ENCODE measurements at regions not wholly inside any gene's neighbourhood (a gene's known extent, or its start where the extent isn't known, plus 50 kb on each side); places are given as distances from the start of the nearest gene placed in this dataset.
"Not testable (repeated sequence)": the region's sequence is repeated elsewhere in the genome, so short reads cannot be mapped to it uniquely, and the experiment has no call there.

DNA sequence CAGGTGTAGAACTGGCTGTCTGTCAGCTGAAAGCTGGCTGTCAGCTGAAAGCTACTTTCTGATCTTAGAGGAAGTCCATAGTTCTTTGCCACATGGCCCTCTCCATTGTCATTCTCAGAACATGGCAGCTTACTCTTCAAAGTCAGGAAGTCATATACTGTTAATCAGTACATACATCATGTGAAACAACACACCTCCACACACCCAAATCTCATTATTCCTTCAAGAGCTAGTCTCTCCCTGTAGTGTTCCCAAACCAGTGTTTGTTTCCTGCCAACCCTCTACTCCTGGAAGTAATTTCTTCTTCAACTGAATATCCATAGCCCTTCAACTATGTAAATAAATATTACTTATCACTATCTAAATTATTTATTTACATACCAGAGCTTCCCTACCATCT lies 58.9 kb downstream of the OR5AK2 start:
- Histone ChIP-seq H3K4me1 (ENCODE audit: insufficient read depth) (no peaks in the 10 kb centered on the region), H3K36me3 (ENCODE audit: insufficient read depth) (no peaks in the 10 kb centered on the region)

GRCh38 chr11:57049749-57050148 lies 61.0 kb downstream of the OR5AK2 start:
- 62% methylated on average over 4 of the region's 4 CpGs for WGBS
- no peak overlapping the region for H3K27ac ChIP-seq (ENCODE audit: low read depth)
- no peak for DNase-seq (ENCODE audit: extremely low spot score)
- no peak overlapping the region for H3K4me3 ChIP-seq (ENCODE audit: low read depth, low read length)
- no peaks in the 10 kb centered on the region for H3K36me3 ChIP-seq (ENCODE audit: insufficient read depth)
- no peaks in the 10 kb centered on the region for H3K4me1 ChIP-seq (ENCODE audit: insufficient read depth)

More for the DNA sequence above, 58.9 kb downstream of the OR5AK2 start:
- DNase-seq (ENCODE audit: extremely low spot score), result no peak
- H3K27ac ChIP-seq (ENCODE audit: low read depth), result no peak overlapping the region
- no peak overlapping the region for H3K4me3 ChIP-seq (ENCODE audit: low read depth, low read length)

DNA sequence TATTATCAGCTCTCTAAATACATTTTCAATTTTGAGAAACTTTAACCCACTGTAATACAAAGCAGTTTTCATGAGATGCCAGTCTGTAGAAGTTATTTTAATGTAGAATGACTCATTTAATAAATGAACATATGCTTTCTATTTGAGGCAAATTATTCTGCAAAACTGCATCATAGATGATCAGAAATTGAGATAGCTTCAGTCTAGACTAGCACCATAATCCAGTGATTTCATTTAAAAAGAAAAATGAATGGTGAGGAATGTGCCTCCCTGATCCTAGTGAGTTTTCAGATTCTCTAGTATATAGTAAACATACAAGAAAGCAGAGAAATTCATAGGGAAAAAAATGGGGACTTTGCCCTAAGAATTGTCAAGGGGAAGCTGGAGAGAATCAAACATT lies 66.1 kb downstream of the OR5AK2 start:
- no peak for DNase-seq (ENCODE audit: extremely low spot score)
- Histone ChIP-seq H3K36me3 (ENCODE audit: insufficient read depth) (no peaks in the 10 kb centered on the region), H3K4me3 (ENCODE audit: low read depth, low read length) (no peak overlapping the region), H3K4me1 (ENCODE audit: insufficient read depth) (no peaks in the 10 kb centered on the region), H3K27ac (ENCODE audit: low read depth) (no peak overlapping the region)

GRCh38 chr11:57055744-57056143 lies 67.0 kb downstream of the OR5AK2 start:
- H3K36me3 ChIP-seq (ENCODE audit: insufficient read depth), result no peaks in the 10 kb centered on the region
- H3K4me3 ChIP-seq (ENCODE audit: low read depth, low read length), result no peak overlapping the region
- WGBS, result 95% methylated on average over 2 of the region's 2 CpGs
- DNase-seq (ENCODE audit: extremely low spot score), result no peak
- no peak overlapping the region for H3K27ac ChIP-seq (ENCODE audit: low read depth)
- no peaks in the 10 kb centered on the region for H3K4me1 ChIP-seq (ENCODE audit: insufficient read depth)

- WGBS, result 39% methylated on average over 3 of the region's 3 CpGs
Observed at GRCh38 chr11:57056735-57057134, 68.0 kb downstream of the OR5AK2 start.

DNA sequence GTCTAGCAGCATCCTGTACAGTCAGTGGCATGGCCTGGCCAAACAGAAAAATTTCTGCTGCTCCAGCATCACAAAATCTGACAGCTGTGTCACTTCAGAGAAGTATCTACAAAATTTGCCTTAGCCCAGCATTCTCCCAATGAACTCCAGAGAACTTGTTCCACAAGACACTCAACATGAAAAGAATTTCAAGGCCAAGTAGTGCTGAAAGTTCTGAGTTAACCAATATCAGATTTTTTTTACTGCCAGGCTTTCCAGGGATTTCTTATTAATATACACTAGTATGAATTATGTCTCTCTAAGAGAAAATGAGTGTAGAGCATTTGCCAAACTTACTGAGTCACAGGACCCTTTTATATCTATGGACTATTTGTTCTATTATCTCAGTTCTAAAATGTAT lies 68.8 kb downstream of the OR5AK2 start:
- DNase-seq (ENCODE audit: extremely low spot score), result no peak
- H3K4me3 ChIP-seq (ENCODE audit: low read depth, low read length), result no peak overlapping the region
- no peaks in the 10 kb centered on the region for H3K36me3 ChIP-seq (ENCODE audit: insufficient read depth)
- H3K4me1 ChIP-seq (ENCODE audit: insufficient read depth), result no peaks in the 10 kb centered on the region
- no peak overlapping the region for H3K27ac ChIP-seq (ENCODE audit: low read depth)

More at GRCh38 chr11:57056735-57057134, 68.0 kb downstream of the OR5AK2 start:
- DNase-seq (ENCODE audit: extremely low spot score), result no peak
- no peaks in the 10 kb centered on the region for H3K4me1 ChIP-seq (ENCODE audit: insufficient read depth)
- H3K27ac ChIP-seq (ENCODE audit: low read depth), result no peak overlapping the region
- H3K36me3 ChIP-seq (ENCODE audit: insufficient read depth), result no peaks in the 10 kb centered on the region
- H3K4me3 ChIP-seq (ENCODE audit: low read depth, low read length), result no peak overlapping the region

- H3K27ac ChIP-seq (ENCODE audit: low read depth); H3K36me3 ChIP-seq (ENCODE audit: insufficient read depth); H3K4me3 ChIP-seq (ENCODE audit: low read depth, low read length); DNase-seq (ENCODE audit: extremely low spot score); H3K4me1 ChIP-seq (ENCODE audit: insufficient read depth): not testable (repeated sequence)
- 84% methylated on average over 7 of the region's 7 CpGs for WGBS
Observed at GRCh38 chr11:57062957-57063356, 74.2 kb downstream of the OR5AK2 start.

DNA sequence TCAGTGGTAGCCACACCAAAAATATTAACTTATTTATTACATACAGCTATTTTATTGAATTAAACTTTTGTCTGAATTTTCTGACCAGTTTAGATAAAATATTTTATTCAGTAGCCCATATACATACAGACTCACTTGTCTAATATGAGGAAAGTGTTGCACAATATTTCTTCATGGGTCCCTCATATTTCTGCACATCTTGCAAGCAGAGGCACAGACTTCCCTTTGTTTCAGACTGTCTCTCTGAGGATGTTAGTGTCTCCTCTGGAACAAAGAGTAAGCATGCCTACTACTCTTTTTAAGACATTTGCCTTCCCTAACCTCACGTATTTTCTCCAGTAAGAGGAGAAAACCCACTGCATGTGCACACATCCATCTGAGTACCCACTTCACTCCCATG lies 81.2 kb downstream of the OR5AK2 start:
- no peak for DNase-seq (ENCODE audit: extremely low spot score)
- Histone ChIP-seq H3K4me1 (ENCODE audit: insufficient read depth) (no peaks in the 10 kb centered on the region), H3K27ac (ENCODE audit: low read depth) (no peak overlapping the region), H3K36me3 (ENCODE audit: insufficient read depth) (no peaks in the 10 kb centered on the region), H3K4me3 (ENCODE audit: low read depth, low read length) (no peak overlapping the region)
- 75% methylated on average over 1 of the region's 1 CpG for WGBS

- Histone ChIP-seq H3K27ac (ENCODE audit: low read depth) (no peak overlapping the region), H3K36me3 (ENCODE audit: insufficient read depth) (no peaks in the 10 kb centered on the region), H3K4me3 (ENCODE audit: low read depth, low read length) (no peak overlapping the region), H3K4me1 (ENCODE audit: insufficient read depth) (no peaks in the 10 kb centered on the region)
- DNase-seq (ENCODE audit: extremely low spot score), result no peak
Observed at GRCh38 chr11:57071829-57072228, 83.1 kb downstream of the OR5AK2 start.

GRCh38 chr11:57072640-57073039 lies 83.9 kb downstream of the OR5AK2 start:
- Histone ChIP-seq H3K36me3 (ENCODE audit: insufficient read depth) (no peaks in the 10 kb centered on the region), H3K4me1 (ENCODE audit: insufficient read depth) (no peaks in the 10 kb centered on the region), H3K27ac (ENCODE audit: low read depth) (no peak overlapping the region), H3K4me3 (ENCODE audit: low read depth, low read length) (no peak overlapping the region)
- DNase-seq (ENCODE audit: extremely low spot score), result no peak

- Histone ChIP-seq H3K4me1 (ENCODE audit: insufficient read depth) (no peaks in the 10 kb centered on the region), H3K36me3 (ENCODE audit: insufficient read depth) (no peaks in the 10 kb centered on the region), H3K27ac (ENCODE audit: low read depth) (no peak overlapping the region), H3K4me3 (ENCODE audit: low read depth, low read length) (no peak overlapping the region)
- no peak for DNase-seq (ENCODE audit: extremely low spot score)
- 81% methylated on average over 3 of the region's 3 CpGs for WGBS
Observed at GRCh38 chr11:57073128-57073527, 84.4 kb downstream of the OR5AK2 start.

DNA sequence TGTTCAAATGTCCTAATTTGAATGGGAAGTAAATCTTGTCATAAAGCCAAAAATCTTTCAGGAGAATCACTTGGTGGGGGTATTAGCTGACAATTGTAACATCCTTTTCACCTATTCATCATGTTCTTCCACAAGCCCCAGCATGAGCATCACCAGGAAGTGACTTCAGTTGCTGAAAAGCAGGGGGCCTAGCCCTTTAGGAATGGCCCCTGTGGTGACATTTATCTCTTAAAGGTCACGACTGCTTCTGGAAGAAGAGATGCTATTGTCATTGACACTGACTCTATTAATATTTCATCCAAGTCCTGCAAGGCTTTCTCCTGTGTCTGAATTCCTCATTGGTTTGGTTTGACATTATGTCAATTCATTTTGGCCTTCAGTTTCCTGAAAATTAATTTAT lies 92.6 kb downstream of the OR5AK2 start:
- H3K4me3 ChIP-seq (ENCODE audit: low read depth, low read length), result no peak overlapping the region

GRCh38 chr11:57082125-57082524 lies 93.4 kb downstream of the OR5AK2 start:
- no peak overlapping the region for H3K4me3 ChIP-seq (ENCODE audit: low read depth, low read length)
- H3K4me1 ChIP-seq (ENCODE audit: insufficient read depth), result no peaks in the 10 kb centered on the region
- 67% methylated on average over 1 of the region's 1 CpG for WGBS
- no peak for DNase-seq (ENCODE audit: extremely low spot score)
- no peaks in the 10 kb centered on the region for H3K36me3 ChIP-seq (ENCODE audit: insufficient read depth)
- H3K27ac ChIP-seq (ENCODE audit: low read depth), result no peak overlapping the region

More for the DNA sequence above, 92.6 kb downstream of the OR5AK2 start:
- H3K36me3 ChIP-seq (ENCODE audit: insufficient read depth), result no peaks in the 10 kb centered on the region
- DNase-seq (ENCODE audit: extremely low spot score), result no peak
- no peak overlapping the region for H3K27ac ChIP-seq (ENCODE audit: low read depth)
- WGBS, result 65% methylated on average over 1 of the region's 1 CpG
- no peaks in the 10 kb centered on the region for H3K4me1 ChIP-seq (ENCODE audit: insufficient read depth)

GRCh38 chr11:57083641-57084385 lies 95.1 kb downstream of the OR5AK2 start:
- 75% methylated on average over 2 of the region's 2 CpGs for WGBS
- Histone ChIP-seq H3K4me1 (ENCODE audit: insufficient read depth) (no peaks in the 10 kb centered on the region), H3K36me3 (ENCODE audit: insufficient read depth) (no peaks in the 10 kb centered on the region), H3K27ac (ENCODE audit: low read depth) (no peak overlapping the region), H3K4me3 (ENCODE audit: low read depth, low read length) (no peak overlapping the region)
- no peak for DNase-seq (ENCODE audit: extremely low spot score)

GRCh38 chr11:57085611-57086010 lies 96.1 kb upstream of the LRRC55 start:
- H3K27ac ChIP-seq (ENCODE audit: low read depth), result no peak overlapping the region
- no peaks in the 10 kb centered on the region for H3K36me3 ChIP-seq (ENCODE audit: insufficient read depth)
- H3K4me3 ChIP-seq (ENCODE audit: low read depth, low read length), result no peak overlapping the region
- H3K4me1 ChIP-seq (ENCODE audit: insufficient read depth), result no peaks in the 10 kb centered on the region
- WGBS, result 40% methylated on average over 1 of the region's 1 CpG
- no peak for DNase-seq (ENCODE audit: extremely low spot score)

Data from urinary bladder (tissue), 3 donors.